WTC11 (cell line): ENCODE measurements at regions not wholly inside any gene's neighbourhood (a gene's known extent, or its start where the extent isn't known, plus 50 kb on each side); places are given as distances from the start of the nearest gene placed in this dataset.
"Not testable (repeated sequence)": the region's sequence is repeated elsewhere in the genome, so short reads cannot be mapped to it uniquely, and the experiment has no call there.

Experiments used
- ATAC-seq: fragments of 200-7000 bp; cut with Tn5 transposase; 2 replicates; pipeline ENCODE4 v1.10.0; 2021; ENCODE audit warnings: mild to moderate bottlenecking, moderate library complexity
- CTCF ChIA-PET: fragments of 300-600 bp; sonication (Branson Sonifier 250); formaldehyde crosslinking; loops from one replicate; lab custom pipeline; 2021; ENCODE audit warnings: antibody characterized with exemption; lab: Charles Lee
- POLR2A ChIA-PET: fragments of 350-600 bp; sonication (Branson Sonifier 250); formaldehyde crosslinking; loops from one replicate; lab custom pipeline; 2021; ENCODE audit warnings: antibody characterized with exemption; lab: Charles Lee
- DNase-seq: peaks from one replicate; pipeline ENCODE4 v3.0.0; 2021; ENCODE audit warnings: low spot score
- H3K27ac Mint-ChIP-seq: 2 replicates; pipeline ENCODE4 v1.8.0; 2021; ENCODE audit warnings: mixed read lengths
- H3K27me3 Mint-ChIP-seq: 2 replicates; pipeline ENCODE4 v1.8.0; 2021; ENCODE audit warnings: low read depth, mild to moderate bottlenecking, moderate library complexity, mixed read lengths
- H3K36me3 Mint-ChIP-seq: 2 replicates; pipeline ENCODE4 v1.8.0; 2021; ENCODE audit warnings: mixed read lengths
- H3K4me1 Mint-ChIP-seq: 2 replicates; pipeline ENCODE4 v1.8.0; 2022; ENCODE audit warnings: mixed read lengths
- H3K4me3 Mint-ChIP-seq: 2 replicates; pipeline ENCODE4 v1.8.0; 2021; ENCODE audit warnings: mild to moderate bottlenecking, moderate library complexity, mixed read lengths
- H3K9me3 Mint-ChIP-seq: 2 replicates; pipeline ENCODE4 v1.8.0; 2021; ENCODE audit warnings: mixed read lengths
- ATF1 ChIP-seq: sonication (generic); formaldehyde crosslinking; IDR thresholded peaks from 2 replicates; pipeline ENCODE4 v1.8.1; 2023; ENCODE audit warnings: mild to moderate bottlenecking, moderate library complexity, missing genetic modification reagents
- ATF2 ChIP-seq: sonication (generic); formaldehyde crosslinking; IDR thresholded peaks from 2 replicates; pipeline ENCODE4 v1.8.1; 2022; ENCODE audit warnings: low read depth, missing genetic modification reagents, borderline replicate concordance
- ERG ChIP-seq: fragments of 250-450 bp; sonication (Bioruptor Pico); IDR thresholded peaks from 2 replicates; pipeline ENCODE4 v1.8.0; 2021; ENCODE audit warnings: mild to moderate bottlenecking
- FOXK1 ChIP-seq: sonication (generic); formaldehyde crosslinking; IDR thresholded peaks from 2 replicates; pipeline ENCODE4 v1.8.0; 2022; ENCODE audit warnings: mild to moderate bottlenecking, moderate library complexity, missing genetic modification reagents
- GRHL2 ChIP-seq: fragments of 250-450 bp; sonication (Bioruptor Pico); IDR thresholded peaks from 2 replicates; pipeline ENCODE4 v1.8.0; 2022; ENCODE audit warnings: mild to moderate bottlenecking, moderate library complexity; ENCODE audit not compliant: insufficient replicate concordance, severe bottlenecking
- NFATC4 ChIP-seq: fragments of 250-450 bp; sonication (Bioruptor Pico); IDR thresholded peaks from 2 replicates; pipeline ENCODE4 v1.9.0; 2021; ENCODE audit warnings: mild to moderate bottlenecking
- NFE2L1 ChIP-seq: sonication (generic); formaldehyde crosslinking; IDR thresholded peaks from 2 replicates; pipeline ENCODE4 v1.8.1; 2023; ENCODE audit warnings: missing genetic modification reagents
- PRDM15 ChIP-seq: sonication (generic); formaldehyde crosslinking; IDR thresholded peaks from 2 replicates; pipeline ENCODE4 v1.8.0; 2022; ENCODE audit warnings: missing genetic modification reagents
- RELA ChIP-seq: sonication (generic); formaldehyde crosslinking; IDR thresholded peaks from 2 replicates; pipeline ENCODE4 v1.8.1; 2022; ENCODE audit warnings: missing genetic modification reagents, mild to moderate bottlenecking, borderline replicate concordance
- TEAD1 ChIP-seq: sonication (generic); formaldehyde crosslinking; IDR thresholded peaks from 2 replicates; pipeline ENCODE4 v1.8.0; 2022; ENCODE audit warnings: mild to moderate bottlenecking, missing genetic modification reagents
- TEAD4 ChIP-seq: sonication (generic); formaldehyde crosslinking; IDR thresholded peaks from 2 replicates; pipeline ENCODE4 v1.8.0; 2022; ENCODE audit warnings: mild to moderate bottlenecking, missing genetic modification reagents
- ZNF121 ChIP-seq: sonication (generic); formaldehyde crosslinking; IDR thresholded peaks from 2 replicates; pipeline ENCODE4 v1.8.0; 2023; ENCODE audit warnings: missing genetic modification reagents
- ZNF423 ChIP-seq: fragments of 250-450 bp; sonication (Bioruptor Pico); IDR thresholded peaks from 2 replicates; pipeline ENCODE4 v2.1.2; 2022; ENCODE audit warnings: mild to moderate bottlenecking, moderate library complexity

GRCh38 chr10:131580076-131580652, 268.6 kb upstream of the TCERG1L start (continued):
- TF ChIP-seq TEAD1 (CRISPR knock-in tag): no peak
- no peak for TF ChIP-seq PRDM15
- no peak for TF ChIP-seq ATF2 (CRISPR knock-in tag)
- TF ChIP-seq ZNF423: no peak

GRCh38 chr10:131580674-131581073, 269.2 kb upstream of the TCERG1L start:
- Mint-ChIP-seq H3K4me3 (no peak overlapping the region), H3K4me1 (no peaks in the 10 kb centered on the region), H3K9me3 (peaks cover 61% of the 10 kb centered on the region)
- no peak for DNase-seq
- no peak for TF ChIP-seq ZNF121 (CRISPR knock-in tag)
- no peak for TF ChIP-seq FOXK1 (CRISPR knock-in tag)
- no peak for TF ChIP-seq RELA (CRISPR knock-in tag)
- no peak for TF ChIP-seq ERG (CRISPR knock-in tag)
- no peak for TF ChIP-seq PRDM15
- TF ChIP-seq, all 79 proteins: peak for 0
- POLR2A ChIA-PET: no interaction called here
- peaks cover 6% of the 10 kb centered on the region; the same call in 1 of the 2 replicates for H3K27me3 Mint-ChIP-seq
- H3K36me3 Mint-ChIP-seq: peaks cover 42% of the 10 kb centered on the region
- no peak overlapping the region for H3K27ac Mint-ChIP-seq
- ATAC-seq: no peak
- CTCF ChIA-PET: no interaction called here

GRCh38 chr10:131581547-131581946, 270.0 kb upstream of the TCERG1L start:
- ATAC-seq, H3K27ac Mint-ChIP-seq, DNase-seq, H3K4me1 Mint-ChIP-seq, H3K4me3 Mint-ChIP-seq, POLR2A ChIA-PET, H3K27me3 Mint-ChIP-seq: not testable (repeated sequence)
- H3K36me3 Mint-ChIP-seq: peaks cover 42% of the 10 kb centered on the region
- H3K9me3 Mint-ChIP-seq: peaks cover 61% of the 10 kb centered on the region
- CTCF ChIA-PET: interaction anchor here (1.2 kb wide), 1 partner anchor 12 kb away, joined by 4 read pairs; no protein-coding TSS in a partner anchor

- ChIA-PET POLR2A (no interaction called here), CTCF (no interaction called here)
- Mint-ChIP-seq H3K4me3 (no peak overlapping the region), H3K9me3 (peaks cover 58% of the 10 kb centered on the region), H3K27ac (no peak overlapping the region), H3K36me3 (peaks cover 44% of the 10 kb centered on the region), H3K4me1 (no peaks in the 10 kb centered on the region), H3K27me3 (peaks cover 6% of the 10 kb centered on the region)
- TF ChIP-seq NFATC4 (CRISPR knock-in tag) (no peak), GRHL2 (CRISPR knock-in tag) (no peak), TEAD4 (CRISPR knock-in tag) (no peak), FOXK1 (CRISPR knock-in tag) (no peak), ATF1 (CRISPR knock-in tag) (no peak), NFE2L1 (CRISPR knock-in tag) (no peak)
- no peak for ATAC-seq
- no peak for DNase-seq
These were observed 272.8 kb upstream of the TCERG1L start for GRCh38 chr10:131584287-131584686.
